BJ (cell line): ENCODE measurements at regions not wholly inside any gene's neighbourhood (a gene's known extent, or its start where the extent isn't known, plus 50 kb on each side); places are given as distances from the start of the nearest gene placed in this dataset.

Experiments used
- CTCF ChIA-PET: fragments of 350-600 bp; formaldehyde crosslinking; extraction: SDS; loops from one replicate; lab custom pipeline; 2021; ENCODE audit warnings: antibody characterized with exemption, inconsistent platforms; lab: Yijun Ruan, JAX
- POLR2A ChIA-PET: fragments of 300-600 bp; sonication (Branson Sonifier 250); formaldehyde crosslinking; extraction: SDS; loops from one replicate; lab custom pipeline; 2021; ENCODE audit warnings: antibody characterized with exemption; lab: Charles Lee
- DNase-seq: peaks from one replicate; pipeline ENCODE4 v3.0.0-alpha.2; 2011; ENCODE audit warnings: low read depth
- H3K27me3 ChIP-seq: 2 replicates; pipeline ENCODE4 v1.6.0; 2011; ENCODE audit warnings: low read length; ENCODE audit not compliant: control insufficient read depth, insufficient read depth
- H3K36me3 ChIP-seq: 2 replicates; pipeline ENCODE4 v1.5.1; 2011; ENCODE audit warnings: low read length; ENCODE audit not compliant: control insufficient read depth, insufficient read depth
- H3K4me3 ChIP-seq: 2 replicates; pipeline ENCODE4 v1.5.1; 2011; ENCODE audit warnings: low read depth, mild to moderate bottlenecking, control low read depth, low read length
- CTCF ChIP-seq: IDR thresholded peaks from 2 replicates; pipeline ENCODE4 v1.5.1; 2011; ENCODE audit warnings: low read depth, mild to moderate bottlenecking, control low read depth, inconsistent platforms, low read length, moderate library complexity; ENCODE audit not compliant: insufficient read depth

DNA sequence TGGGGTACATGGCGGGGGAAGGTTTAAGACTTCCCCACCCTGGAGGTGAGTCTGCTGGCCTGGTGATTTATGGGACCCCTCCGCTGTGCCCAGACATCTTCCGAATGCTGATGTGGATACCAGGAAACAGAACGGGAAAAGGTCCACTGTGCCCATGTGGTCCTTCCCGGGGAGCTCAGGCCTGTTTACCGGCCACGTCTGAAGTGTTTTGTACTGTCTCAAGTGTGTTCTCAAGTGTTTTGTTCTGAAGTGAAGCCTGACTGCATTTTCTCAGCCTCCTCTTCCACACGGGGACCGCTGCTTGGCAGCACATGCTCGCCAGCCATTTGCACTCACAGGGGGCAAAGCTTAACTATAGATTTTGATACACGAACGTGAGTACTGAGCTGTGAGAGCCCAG lies 127.2 kb downstream of the TEX36 start:
- ChIA-PET POLR2A (no interaction called here), CTCF (no interaction called here)
- Histone ChIP-seq H3K4me3 (no peak overlapping the region), H3K36me3 (no peaks in the 10 kb centered on the region; the same call in 1 of the 2 replicates), H3K27me3 (no peaks in the 10 kb centered on the region; the same call in 1 of the 2 replicates)
- no peak for TF ChIP-seq CTCF
- DNase-seq = no peak

- Histone ChIP-seq H3K27me3 (peaks cover 2% of the 10 kb centered on the region; the same call in 1 of the 2 replicates), H3K36me3 (no peaks in the 10 kb centered on the region; the same call in 1 of the 2 replicates), H3K4me3 (no peak overlapping the region)
- DNase-seq = no peak
- ChIA-PET CTCF (no interaction called here), POLR2A (no interaction called here)
- TF ChIP-seq CTCF = no peak
Measured at GRCh38 chr10:125555267-125555666, 127.7 kb downstream of the TEX36 start.

GRCh38 chr10:125554753-125555152 lies 128.2 kb downstream of the TEX36 start:
- POLR2A ChIA-PET = no interaction called here
- Histone ChIP-seq H3K36me3 (no peaks in the 10 kb centered on the region; the same call in 1 of the 2 replicates), H3K27me3 (peaks cover 2% of the 10 kb centered on the region), H3K4me3 (no peak overlapping the region)
- CTCF ChIA-PET = no interaction called here
- TF ChIP-seq CTCF = no peak
- no peak for DNase-seq

GRCh38 chr10:125554016-125554703 lies 128.8 kb downstream of the TEX36 start:
- peaks cover 4% of the 10 kb centered on the region for H3K27me3 ChIP-seq
- ChIA-PET POLR2A (no interaction called here), CTCF (no interaction called here)
- no peak for DNase-seq
- H3K36me3 ChIP-seq = no peaks in the 10 kb centered on the region; the same call in 1 of the 2 replicates
- H3K4me3 ChIP-seq = no peak overlapping the region
- no peak for TF ChIP-seq CTCF

DNA sequence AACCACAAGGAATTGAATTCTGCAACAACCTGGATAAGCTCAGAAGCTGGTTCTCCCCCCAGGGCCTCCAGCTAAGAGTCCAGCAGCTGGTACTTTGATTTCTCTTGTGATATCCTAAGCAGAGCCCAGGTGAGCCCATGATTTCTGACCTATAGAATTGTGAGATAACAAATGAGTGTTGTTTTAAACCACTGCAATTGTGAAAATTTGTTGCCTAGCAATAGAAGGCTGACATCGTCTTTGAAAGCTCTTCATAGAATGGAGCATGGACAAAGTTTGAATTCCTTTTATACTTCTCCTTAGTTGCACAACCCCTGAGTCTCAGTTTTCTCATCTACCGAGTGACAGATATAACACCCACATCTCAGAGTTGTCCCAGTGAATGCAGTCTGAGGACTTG lies 129.9 kb downstream of the TEX36 start:
- DNase-seq = no peak
- peaks cover 8% of the 10 kb centered on the region for H3K27me3 ChIP-seq
- CTCF ChIA-PET = no interaction called here
- POLR2A ChIA-PET = no interaction called here
- H3K36me3 ChIP-seq = no peaks in the 10 kb centered on the region; the same call in 1 of the 2 replicates
- no peak for TF ChIP-seq CTCF
- H3K4me3 ChIP-seq = no peak overlapping the region
